ENCODE measurements at regions not wholly inside any gene's neighbourhood (a gene's known extent, or its start where the extent isn't known, plus 50 kb on each side); places are given as distances from the start of the nearest gene placed in this dataset.

GRCh38 chrX:80879143-80879542, 69.5 kb upstream of the BRWD3 start:
- peaks cover 2% of the 10 kb centered on the region for H3K27me3 ChIP-seq (ENCODE audit: insufficient read depth, poor library complexity, severe bottlenecking)
- DNase-seq (ENCODE audit: low read depth in 1 of 2, low spot score in 1 of 2), result peak in 1 of 2 experiments; percentile 6
- H3K27ac ChIP-seq (replicated peaks), result no peak overlapping the region
- TF ChIP-seq POLR2AphosphoS5 (IDR thresholded peaks at IDR 0.05; ENCODE audit: low read depth) (no peak), GABPA (IDR thresholded peaks at IDR 0.05; ENCODE audit: low read depth) (no peak), REST (IDR thresholded peaks at IDR 0.05; ENCODE audit: insufficient replicate concordance, low read depth) (no peak), SPI1 (IDR thresholded peaks at IDR 0.05; ENCODE audit: borderline replicate concordance, low read depth) (no peak)
- TF ChIP-seq, protein P1, sequence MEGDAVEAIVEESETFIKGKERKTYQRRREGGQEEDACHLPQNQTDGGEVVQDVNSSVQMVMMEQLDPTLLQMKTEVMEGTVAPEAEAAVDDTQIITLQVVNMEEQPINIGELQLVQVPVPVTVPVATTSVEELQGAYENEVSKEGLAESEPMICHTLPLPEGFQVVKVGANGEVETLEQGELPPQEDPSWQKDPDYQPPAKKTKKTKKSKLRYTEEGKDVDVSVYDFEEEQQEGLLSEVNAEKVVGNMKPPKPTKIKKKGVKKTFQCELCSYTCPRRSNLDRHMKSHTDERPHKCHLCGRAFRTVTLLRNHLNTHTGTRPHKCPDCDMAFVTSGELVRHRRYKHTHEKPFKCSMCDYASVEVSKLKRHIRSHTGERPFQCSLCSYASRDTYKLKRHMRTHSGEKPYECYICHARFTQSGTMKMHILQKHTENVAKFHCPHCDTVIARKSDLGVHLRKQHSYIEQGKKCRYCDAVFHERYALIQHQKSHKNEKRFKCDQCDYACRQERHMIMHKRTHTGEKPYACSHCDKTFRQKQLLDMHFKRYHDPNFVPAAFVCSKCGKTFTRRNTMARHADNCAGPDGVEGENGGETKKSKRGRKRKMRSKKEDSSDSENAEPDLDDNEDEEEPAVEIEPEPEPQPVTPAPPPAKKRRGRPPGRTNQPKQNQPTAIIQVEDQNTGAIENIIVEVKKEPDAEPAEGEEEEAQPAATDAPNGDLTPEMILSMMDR (IDR thresholded peaks at IDR 0.05; ENCODE audit: insufficient read depth, low read length), result no peak
- no peak overlapping the region for H3K4me3 ChIP-seq (replicated peaks; ENCODE audit: insufficient read depth, low read length)

GRCh38 chrX:80876877-80877276, 67.2 kb upstream of the BRWD3 start:
- Histone ChIP-seq H3K4me3 (replicated peaks; ENCODE audit: insufficient read depth, low read length) (no peak overlapping the region), H3K27ac (replicated peaks) (no peak overlapping the region), H3K27me3 (ENCODE audit: insufficient read depth, poor library complexity, severe bottlenecking) (peaks cover 2% of the 10 kb centered on the region)
- TF ChIP-seq SPI1 (IDR thresholded peaks at IDR 0.05; ENCODE audit: borderline replicate concordance, low read depth), result no peak
- no peak for DNase-seq (ENCODE audit: low read depth in 1 of 2, low spot score in 1 of 2)

Measured in HL-60 (cell line).